Panc1 (cell line): ENCODE measurements at regions not wholly inside any gene's neighbourhood (a gene's known extent, or its start where the extent isn't known, plus 50 kb on each side); places are given as distances from the start of the nearest gene placed in this dataset.

Source experiments
- ATAC-seq: fragments of 200-7000 bp; cut with Tn5 transposase; 2 replicates; pipeline ENCODE4 v1.9.1; 2020; ENCODE audit warnings: mild to moderate bottlenecking, moderate library complexity
- BruUV-seq: library from RNA; stranded (reverse); fragments of 400-500 nt; replicated peaks from 2 replicates; lab custom pipeline; 2021; lab: Mats Ljungman, UMichigan
- CTCF ChIA-PET: fragments of 300-600 bp; sonication (Branson Sonifier 250); formaldehyde crosslinking; loops from one replicate; lab custom pipeline; 2022; ENCODE audit warnings: antibody characterized with exemption; lab: Charles Lee
- POLR2A ChIA-PET: fragments of 300-600 bp; sonication (Branson Sonifier 250); formaldehyde crosslinking; loops from one replicate; lab custom pipeline; 2022; ENCODE audit warnings: antibody characterized with exemption; lab: Charles Lee
- DNase-seq: peaks from one replicate; pipeline ENCODE4 v3.0.0-alpha.2; 2010; ENCODE audit warnings: low read depth, low spot score
- H3K27ac ChIP-seq: 2 replicates; pipeline ENCODE4 v1.5.1; 2011; ENCODE audit warnings: mild to moderate bottlenecking, low read length, inconsistent platforms
- H3K27me3 ChIP-seq: fragments of 200-500 bp; sonication (Bioruptor generic); 2 replicates; pipeline ENCODE4 v1.6.0; 2014; ENCODE audit warnings: low read length, inconsistent platforms; ENCODE audit not compliant: control insufficient read depth, insufficient read depth
- H3K36me3 ChIP-seq: fragments of 200-500 bp; sonication (Bioruptor generic); 2 replicates; pipeline ENCODE4 v1.5.1; 2014; ENCODE audit warnings: inconsistent platforms, mild to moderate bottlenecking, low read length, moderate library complexity; ENCODE audit not compliant: control insufficient read depth, insufficient read depth
- H3K4me1 ChIP-seq: 2 replicates; pipeline ENCODE4 v1.5.1; 2011; ENCODE audit warnings: inconsistent platforms, mild to moderate bottlenecking, low read length, moderate library complexity; ENCODE audit not compliant: control insufficient read depth, insufficient read depth
- H3K4me3 ChIP-seq, 2 experiments: 2 replicates each; pipeline ENCODE4 v1.5.1; 2011 to 2012; ENCODE audit warnings: low read depth in 2 of 2, low read length in 2 of 2, mild to moderate bottlenecking in 2 of 2, inconsistent platforms in 1 of 2, moderate library complexity in 1 of 2
- H3K9me3 ChIP-seq: fragments of 200-500 bp; sonication (Bioruptor generic); 2 replicates; pipeline ENCODE4 v1.5.1; 2014; ENCODE audit warnings: low read depth, mild to moderate bottlenecking, inconsistent platforms, low read length, moderate library complexity; ENCODE audit not compliant: control insufficient read depth, insufficient read depth
- CTCF ChIP-seq: fragments of 450-650 bp; IDR thresholded peaks from 2 replicates; pipeline ENCODE4 v1.5.1; 2017; ENCODE audit warnings: mild to moderate bottlenecking
- POLR2AphosphoS5 ChIP-seq: IDR thresholded peaks from 2 replicates; pipeline ENCODE4 v1.6.1; 2012; ENCODE audit warnings: mild to moderate bottlenecking, low read depth, low read length, moderate library complexity
- REST ChIP-seq, 2 experiments: IDR thresholded peaks; 2 replicates each; pipeline ENCODE4 v1.6.1; 2011 to 2012; ENCODE audit warnings: low read depth in 2 of 2, control low read depth in 1 of 2, low read length in 1 of 2, mild to moderate bottlenecking in 1 of 2, moderate library complexity in 1 of 2; ENCODE audit not compliant: insufficient read depth in 1 of 2
- SIN3A ChIP-seq: IDR thresholded peaks from 2 replicates; pipeline ENCODE4 v1.6.1; 2012; ENCODE audit warnings: low read depth, mild to moderate bottlenecking, low read length, moderate library complexity, borderline replicate concordance; ENCODE audit not compliant: insufficient read depth
- TCF7L2 ChIP-seq: IDR thresholded peaks from 2 replicates; pipeline ENCODE4 v1.6.1; 2011; ENCODE audit warnings: mild to moderate bottlenecking, low read depth, low read length, inconsistent platforms
- in situ Hi-C: cut with HindIII; loops from 2 replicates; pipeline ENCODE4 v1.10.0; 2016; ENCODE audit warnings: low sequenced_read_pairs, low pct_unique_long_range_greater_than_20kb
- intact Hi-C: fragments of 100-400 bp; cut with micrococcal nuclease; formaldehyde crosslinking; loops from one replicate; pipeline ENCODE4 v1.10.0; 2022; ENCODE audit not compliant: unreplicated experiment

GRCh38 chr6:135126729-135127128 is 54.4 kb upstream of the MYB start:
- TF ChIP-seq SIN3A (no peak), REST (IDR thresholded peaks at IDR 0.05; ENCODE audit: insufficient read depth in 1 of 2, low read depth in 2 of 2, low read length in 1 of 2) (no peak), CTCF (no peak), TCF7L2 (no peak), POLR2AphosphoS5 (no peak)
- intact Hi-C loops: no loop called here
- no peaks in the 10 kb centered on the region for H3K4me1 ChIP-seq
- H3K4me3 ChIP-seq: no peak overlapping the region
- ATAC-seq (no peak), DNase-seq (no peak)
- POLR2A ChIA-PET: no interaction called here
- peaks cover 6% of the 10 kb centered on the region; the same call in 1 of the 2 replicates for H3K27me3 ChIP-seq
- no peak overlapping the region for H3K27ac ChIP-seq
- no peaks in the 10 kb centered on the region for H3K36me3 ChIP-seq
- CTCF ChIA-PET: no interaction called here
- BruUV-seq: no TSS peak
- no peaks in the 10 kb centered on the region for H3K9me3 ChIP-seq
- in situ Hi-C loops: no loop called here

- Histone ChIP-seq H3K27ac (no peak overlapping the region), H3K36me3 (no peaks in the 10 kb centered on the region), H3K27me3 (peaks cover 6% of the 10 kb centered on the region; the same call in 1 of the 2 replicates), H3K4me3 (no peak overlapping the region), H3K9me3 (no peaks in the 10 kb centered on the region), H3K4me1 (no peaks in the 10 kb centered on the region)
- ATAC-seq (no peak), DNase-seq (no peak)
- CTCF ChIA-PET: no interaction called here
- BruUV-seq: no TSS peak
- in situ Hi-C loops (no loop called here), intact Hi-C loops (no loop called here)
- TF ChIP-seq TCF7L2 (no peak), REST (IDR thresholded peaks at IDR 0.05; ENCODE audit: insufficient read depth in 1 of 2, low read depth in 2 of 2, low read length in 1 of 2) (no peak), CTCF (no peak), POLR2AphosphoS5 (no peak), SIN3A (no peak)
- POLR2A ChIA-PET: no interaction called here
Observed at GRCh38 chr6:135126034-135126433, 55.1 kb upstream of the MYB start.
